ENCODE measurements at regions not wholly inside any gene's neighbourhood (a gene's known extent, or its start where the extent isn't known, plus 50 kb on each side); places are given as distances from the start of the nearest gene placed in this dataset.

DNA sequence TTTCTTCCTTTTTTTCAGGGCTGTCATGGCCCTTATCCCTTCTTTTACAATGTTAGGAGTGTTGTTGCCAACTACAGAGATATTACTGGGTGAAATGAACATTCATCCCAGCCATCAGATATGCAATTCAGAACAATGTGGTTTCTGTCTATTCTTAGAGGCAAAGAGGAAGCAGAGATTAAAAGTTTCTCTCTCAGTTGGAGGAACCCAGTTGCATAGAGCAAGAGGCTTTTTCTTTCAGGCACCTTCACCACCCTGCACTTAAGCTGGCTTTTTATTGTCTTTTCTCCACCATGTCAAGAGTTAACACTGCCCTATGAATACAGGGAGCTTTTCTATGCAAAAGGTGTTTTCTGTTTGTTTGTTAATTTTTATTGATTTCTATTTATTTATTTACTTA, 1559.6 kb upstream of the IGFBP7 start:
- FAIRE-seq (no peak), DNase-seq (no peak)
- no peak overlapping the region for H3K27ac ChIP-seq (ENCODE audit: low read depth in 1 of 3, low read length in 2 of 3)
- no peak overlapping the region for H3K4me3 ChIP-seq (ENCODE audit: low read depth in 1 of 3, low read length in 3 of 3)
- no peaks in the 10 kb centered on the region for H3K36me3 ChIP-seq (ENCODE audit: control insufficient read depth in 3 of 3, insufficient read depth in 2 of 3, low read depth in 1 of 3, low read length in 3 of 3)
- H3K9me3 ChIP-seq (ENCODE audit: control insufficient read depth in 2 of 2, insufficient read depth in 1 of 2, low read depth in 1 of 2, low read length in 1 of 2) = peaks cover 0 to 4% of the 10 kb centered on the region in 2 donors
- no peaks in the 10 kb centered on the region for H3K27me3 ChIP-seq (ENCODE audit: control insufficient read depth in 3 of 3, insufficient read depth in 3 of 3, low read length in 3 of 3)
- no peaks in the 10 kb centered on the region for H3K4me1 ChIP-seq (ENCODE audit: control insufficient read depth in 3 of 3, insufficient read depth in 2 of 3, low read depth in 1 of 3, low read length in 2 of 3)

DNA sequence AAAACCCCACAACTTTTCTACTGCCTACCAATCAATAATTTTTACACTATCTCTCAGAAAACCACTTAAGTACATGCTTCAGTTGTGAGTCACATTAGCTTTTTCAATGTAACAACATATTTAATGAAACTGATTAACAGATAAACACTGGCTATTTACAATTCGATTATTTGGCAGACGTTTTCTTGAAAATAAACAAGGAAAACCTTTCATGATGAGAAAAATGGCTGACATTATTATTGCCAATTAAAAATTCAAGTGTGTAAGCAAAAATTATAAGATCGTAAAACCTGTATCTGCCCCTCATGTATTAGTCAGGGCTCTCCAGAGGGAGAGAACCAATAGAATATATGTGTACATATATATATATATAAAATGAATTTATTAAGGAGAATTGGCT, 1555.5 kb upstream of the IGFBP7 start:
- Histone ChIP-seq H3K27ac (ENCODE audit: low read depth in 1 of 3, low read length in 2 of 3) (no peak overlapping the region), H3K4me1 (ENCODE audit: control insufficient read depth in 3 of 3, insufficient read depth in 2 of 3, low read depth in 1 of 3, low read length in 2 of 3) (no peaks in the 10 kb centered on the region), H3K27me3 (ENCODE audit: control insufficient read depth in 3 of 3, insufficient read depth in 3 of 3, low read length in 3 of 3) (no peaks in the 10 kb centered on the region), H3K9me3 (ENCODE audit: control insufficient read depth in 2 of 2, insufficient read depth in 1 of 2, low read depth in 1 of 2, low read length in 1 of 2) (peaks cover 0 to 13% of the 10 kb centered on the region in 2 donors), H3K4me3 (ENCODE audit: low read depth in 1 of 3, low read length in 3 of 3) (no peak overlapping the region), H3K36me3 (ENCODE audit: control insufficient read depth in 3 of 3, insufficient read depth in 2 of 3, low read depth in 1 of 3, low read length in 3 of 3) (no peaks in the 10 kb centered on the region)
- FAIRE-seq (no peak), DNase-seq (no peak)
- 56 to 65% (median 64%) methylated on average over 3 of the region's 3 CpGs for WGBS, 3 donors

DNA sequence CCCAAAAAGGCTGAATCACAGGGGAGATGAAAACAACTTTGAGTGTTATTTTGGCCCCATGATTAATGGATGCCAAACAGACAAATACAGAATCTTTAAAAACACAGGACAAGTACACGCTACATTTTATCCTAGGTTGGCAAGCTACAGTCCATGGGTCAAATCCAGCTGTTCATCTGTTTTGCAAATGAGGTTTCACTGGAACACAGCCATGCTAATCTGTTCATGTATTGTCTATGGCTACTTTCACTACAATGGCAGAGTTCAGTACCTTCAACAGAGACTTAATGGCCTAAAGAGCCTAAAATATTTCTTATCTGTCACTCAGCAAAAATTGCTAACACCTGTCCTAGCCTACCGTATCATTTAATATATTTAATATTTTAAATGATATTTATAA, 1548.5 kb upstream of the IGFBP7 start:
- no peak overlapping the region for H3K4me3 ChIP-seq (ENCODE audit: low read depth in 1 of 3, low read length in 3 of 3)
- no peaks in the 10 kb centered on the region for H3K4me1 ChIP-seq (ENCODE audit: control insufficient read depth in 3 of 3, insufficient read depth in 2 of 3, low read depth in 1 of 3, low read length in 2 of 3)
- DNase-seq (no peak), FAIRE-seq (no peak)
- H3K27me3 ChIP-seq (ENCODE audit: control insufficient read depth in 3 of 3, insufficient read depth in 3 of 3, low read length in 3 of 3) = no peaks in the 10 kb centered on the region
- 72 to 83% (median 79%) methylated on average over 2 of the region's 2 CpGs for WGBS, 3 donors
- no peak overlapping the region for H3K27ac ChIP-seq (ENCODE audit: low read depth in 1 of 3, low read length in 2 of 3)
- no peaks in the 10 kb centered on the region for H3K36me3 ChIP-seq (ENCODE audit: control insufficient read depth in 3 of 3, insufficient read depth in 2 of 3, low read depth in 1 of 3, low read length in 3 of 3)
- H3K9me3 ChIP-seq (ENCODE audit: control insufficient read depth in 2 of 2, insufficient read depth in 1 of 2, low read depth in 1 of 2, low read length in 1 of 2) = peaks cover 0 to 16% of the 10 kb centered on the region in 2 donors

- no peaks in the 10 kb centered on the region for H3K27me3 ChIP-seq (ENCODE audit: control insufficient read depth in 3 of 3, insufficient read depth in 3 of 3, low read length in 3 of 3)
- no peak overlapping the region for H3K4me3 ChIP-seq (ENCODE audit: low read depth in 1 of 3, low read length in 3 of 3)
- FAIRE-seq = no peak
- peaks cover 0 to 4% of the 10 kb centered on the region in 2 donors for H3K9me3 ChIP-seq (ENCODE audit: control insufficient read depth in 2 of 2, insufficient read depth in 1 of 2, low read depth in 1 of 2, low read length in 1 of 2)
- H3K4me1 ChIP-seq (ENCODE audit: control insufficient read depth in 3 of 3, insufficient read depth in 2 of 3, low read depth in 1 of 3, low read length in 2 of 3) = no peaks in the 10 kb centered on the region
- WGBS, 3 donors = 61 to 95% (median 83%) methylated on average over 1 of the region's 1 CpG
- H3K36me3 ChIP-seq (ENCODE audit: control insufficient read depth in 3 of 3, insufficient read depth in 2 of 3, low read depth in 1 of 3, low read length in 3 of 3) = no peaks in the 10 kb centered on the region
- no peak for DNase-seq
- H3K27ac ChIP-seq (ENCODE audit: low read depth in 1 of 3, low read length in 2 of 3) = no peak overlapping the region
These were observed 1543.1 kb upstream of the IGFBP7 start for GRCh38 chr4:58653251-58653650.

- no peak overlapping the region for H3K4me3 ChIP-seq (ENCODE audit: low read depth in 1 of 3, low read length in 3 of 3)
- no peaks in the 10 kb centered on the region for H3K36me3 ChIP-seq (ENCODE audit: control insufficient read depth in 3 of 3, insufficient read depth in 2 of 3, low read depth in 1 of 3, low read length in 3 of 3)
- DNase-seq (no peak), FAIRE-seq (no peak)
- no peak overlapping the region for H3K27ac ChIP-seq (ENCODE audit: low read depth in 1 of 3, low read length in 2 of 3)
- H3K27me3 ChIP-seq (ENCODE audit: control insufficient read depth in 3 of 3, insufficient read depth in 3 of 3, low read length in 3 of 3) = no peaks in the 10 kb centered on the region
- peaks cover 0 to 1% (median 0%) of the 10 kb centered on the region in 3 donors for H3K4me1 ChIP-seq (ENCODE audit: control insufficient read depth in 3 of 3, insufficient read depth in 2 of 3, low read depth in 1 of 3, low read length in 2 of 3)
- 43 to 76% (median 57%) methylated on average over 1 of the region's 1 CpG for WGBS, 3 donors
- H3K9me3 ChIP-seq (ENCODE audit: control insufficient read depth in 2 of 2, insufficient read depth in 1 of 2, low read depth in 1 of 2, low read length in 1 of 2) = no peaks in the 10 kb centered on the region
These were observed 1539.0 kb upstream of the IGFBP7 start for GRCh38 chr4:58649226-58649625.

DNA sequence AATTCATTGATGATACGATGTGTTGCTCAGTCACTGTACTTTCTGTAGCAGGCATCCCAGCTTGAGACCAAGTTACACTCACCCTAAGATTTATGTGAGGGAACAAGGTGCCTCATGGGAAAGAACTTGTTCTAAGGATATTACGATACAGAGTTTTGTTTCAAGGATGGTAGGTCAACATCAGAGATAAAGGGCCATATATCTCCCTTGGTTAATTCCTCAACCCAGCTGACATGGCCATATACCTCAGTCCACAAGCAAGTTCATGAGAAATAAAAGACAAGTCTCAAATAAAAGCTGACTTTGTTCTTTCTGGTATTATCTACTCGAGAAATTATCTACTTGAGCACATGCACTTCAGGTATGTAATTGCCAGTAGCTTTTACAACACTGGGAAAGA, 1535.9 kb upstream of the IGFBP7 start:
- H3K36me3 ChIP-seq (ENCODE audit: control insufficient read depth in 3 of 3, insufficient read depth in 2 of 3, low read depth in 1 of 3, low read length in 3 of 3) = no peaks in the 10 kb centered on the region
- no peaks in the 10 kb centered on the region for H3K27me3 ChIP-seq (ENCODE audit: control insufficient read depth in 3 of 3, insufficient read depth in 3 of 3, low read length in 3 of 3)
- no peaks in the 10 kb centered on the region for H3K9me3 ChIP-seq (ENCODE audit: control insufficient read depth in 2 of 2, insufficient read depth in 1 of 2, low read depth in 1 of 2, low read length in 1 of 2)
- no peak for FAIRE-seq
- H3K27ac ChIP-seq (ENCODE audit: low read depth in 1 of 3, low read length in 2 of 3) = peak overlapping the region in 1 of 3 donors; percentile 79
- peak overlapping the region in 1 of 3 donors; percentile 21 for H3K4me3 ChIP-seq (ENCODE audit: low read depth in 1 of 3, low read length in 3 of 3)
- H3K4me1 ChIP-seq (ENCODE audit: control insufficient read depth in 3 of 3, insufficient read depth in 2 of 3, low read depth in 1 of 3, low read length in 2 of 3) = peaks cover 0 to 2% (median 0%) of the 10 kb centered on the region in 3 donors
- WGBS, 3 donors = 26 to 68% (median 32%) methylated on average over 3 of the region's 3 CpGs
- peak in 1 of 2 donors; percentile 74 for DNase-seq

DNA sequence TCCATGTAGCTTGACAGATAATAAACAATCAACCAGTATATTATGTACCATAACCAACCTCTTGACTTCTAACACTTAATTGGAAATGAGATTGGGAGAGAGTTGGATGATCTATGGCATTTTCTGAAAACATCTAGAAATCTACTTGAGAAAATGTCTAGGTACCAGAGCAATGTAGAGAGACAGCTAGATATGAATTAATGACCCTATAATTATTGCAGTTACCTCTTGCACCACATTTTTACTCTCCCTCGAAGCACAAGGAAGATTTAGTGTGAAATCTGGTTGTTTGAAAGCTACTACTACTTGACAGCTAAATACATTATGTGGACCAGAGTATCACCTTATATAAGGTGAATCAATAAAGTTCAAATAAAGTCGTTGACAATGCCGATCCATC, 1534.4 kb upstream of the IGFBP7 start:
- Histone ChIP-seq H3K9me3 (ENCODE audit: control insufficient read depth in 2 of 2, insufficient read depth in 1 of 2, low read depth in 1 of 2, low read length in 1 of 2) (peaks cover 0 to 1% of the 10 kb centered on the region in 2 donors), H3K4me3 (ENCODE audit: low read depth in 1 of 3, low read length in 3 of 3) (no peak overlapping the region), H3K4me1 (ENCODE audit: control insufficient read depth in 3 of 3, insufficient read depth in 2 of 3, low read depth in 1 of 3, low read length in 2 of 3) (peaks cover 0 to 4% (median 0%) of the 10 kb centered on the region in 3 donors), H3K36me3 (ENCODE audit: control insufficient read depth in 3 of 3, insufficient read depth in 2 of 3, low read depth in 1 of 3, low read length in 3 of 3) (no peaks in the 10 kb centered on the region), H3K27me3 (ENCODE audit: control insufficient read depth in 3 of 3, insufficient read depth in 3 of 3, low read length in 3 of 3) (no peaks in the 10 kb centered on the region), H3K27ac (ENCODE audit: low read depth in 1 of 3, low read length in 2 of 3) (no peak overlapping the region)
- DNase-seq (no peak), FAIRE-seq (no peak)
- WGBS, 3 donors = 69 to 84% (median 73%) methylated on average over 3 of the region's 3 CpGs

- 52 to 72% (median 69%) methylated on average over 2 of the region's 2 CpGs for WGBS, 3 donors
- FAIRE-seq = no peak
- Histone ChIP-seq H3K36me3 (ENCODE audit: control insufficient read depth in 3 of 3, insufficient read depth in 2 of 3, low read depth in 1 of 3, low read length in 3 of 3) (no peaks in the 10 kb centered on the region), H3K4me1 (ENCODE audit: control insufficient read depth in 3 of 3, insufficient read depth in 2 of 3, low read depth in 1 of 3, low read length in 2 of 3) (peaks cover 0 to 4% (median 0%) of the 10 kb centered on the region in 3 donors), H3K27me3 (ENCODE audit: control insufficient read depth in 3 of 3, insufficient read depth in 3 of 3, low read length in 3 of 3) (no peaks in the 10 kb centered on the region), H3K27ac (ENCODE audit: low read depth in 1 of 3, low read length in 2 of 3) (no peak overlapping the region), H3K9me3 (ENCODE audit: control insufficient read depth in 2 of 2, insufficient read depth in 1 of 2, low read depth in 1 of 2, low read length in 1 of 2) (peaks cover 0 to 3% of the 10 kb centered on the region in 2 donors), H3K4me3 (ENCODE audit: low read depth in 1 of 3, low read length in 3 of 3) (no peak overlapping the region)
- no peak for DNase-seq
These were observed 1526.2 kb upstream of the IGFBP7 start for GRCh38 chr4:58636381-58636780.

- Histone ChIP-seq H3K4me3 (ENCODE audit: low read depth in 1 of 3, low read length in 3 of 3) (no peak overlapping the region), H3K4me1 (ENCODE audit: control insufficient read depth in 3 of 3, insufficient read depth in 2 of 3, low read depth in 1 of 3, low read length in 2 of 3) (no peaks in the 10 kb centered on the region), H3K9me3 (ENCODE audit: control insufficient read depth in 2 of 2, insufficient read depth in 1 of 2, low read depth in 1 of 2, low read length in 1 of 2) (peaks cover 0 to 12% of the 10 kb centered on the region in 2 donors), H3K27ac (ENCODE audit: low read depth in 1 of 3, low read length in 2 of 3) (no peak overlapping the region), H3K27me3 (ENCODE audit: control insufficient read depth in 3 of 3, insufficient read depth in 3 of 3, low read length in 3 of 3) (no peaks in the 10 kb centered on the region), H3K36me3 (ENCODE audit: control insufficient read depth in 3 of 3, insufficient read depth in 2 of 3, low read depth in 1 of 3, low read length in 3 of 3) (no peaks in the 10 kb centered on the region)
- FAIRE-seq (no peak), DNase-seq (no peak)
- 66 to 81% (median 67%) methylated on average over 2 of the region's 2 CpGs for WGBS, 3 donors
These were observed 1507.0 kb upstream of the IGFBP7 start for GRCh38 chr4:58617226-58617625.

Measured in small intestine (tissue), 7 donors.